ENCODE measurements at regions not wholly inside any gene's neighbourhood (a gene's known extent, or its start where the extent isn't known, plus 50 kb on each side); places are given as distances from the start of the nearest gene placed in this dataset.

DNA sequence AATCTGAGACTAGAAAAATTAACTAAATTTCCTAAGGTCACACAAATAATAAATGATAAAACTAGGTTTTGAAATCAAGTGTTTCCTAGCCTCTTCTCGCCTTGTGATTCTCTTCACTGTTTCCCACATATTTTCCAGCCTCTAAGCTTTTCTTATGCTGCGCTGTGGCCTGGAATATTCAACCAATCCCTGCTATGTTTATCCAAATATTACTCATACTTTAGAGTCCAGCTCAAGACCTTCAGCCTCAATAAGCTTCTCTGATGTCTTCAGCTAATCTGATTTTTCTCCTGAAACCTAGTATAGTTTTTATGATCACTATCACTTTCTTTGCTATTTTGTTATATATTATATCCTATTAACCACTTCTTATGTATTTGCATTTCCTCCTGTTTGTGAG lies 303.1 kb upstream of the CDH6 start:
- no peaks in the 10 kb centered on the region for H4K20me1 ChIP-seq (replicated peaks; ENCODE audit: control insufficient read depth, extremely low read depth, insufficient read depth, low read length)
- H3K36me3 ChIP-seq (ENCODE audit: control insufficient read depth in 2 of 2, extremely low read depth in 1 of 2, insufficient read depth in 2 of 2, low read length in 2 of 2) = no peaks in the 10 kb centered on the region
- H2AFZ ChIP-seq (ENCODE audit: low read depth, low read length) = no peak overlapping the region
- no peak overlapping the region for H3K4me2 ChIP-seq (ENCODE audit: insufficient read depth, low read length)
- intact Hi-C loops (cut with micrococcal nuclease) = no loop called here
- H3K79me2 ChIP-seq (ENCODE audit: control insufficient read depth, insufficient read depth, low read length) = no peaks in the 10 kb centered on the region
- POLR2A ChIA-PET = no interaction called here
- no peak overlapping the region for H3K4me3 ChIP-seq (replicated peaks in 1 of 3; ENCODE audit: insufficient read depth in 1 of 3, low read depth in 1 of 3, low read length in 3 of 3)
- CTCF ChIA-PET = no interaction called here
- no peaks in the 10 kb centered on the region for H3K27me3 ChIP-seq (ENCODE audit: control insufficient read depth in 2 of 2, insufficient read depth in 2 of 2, low read length in 2 of 2)
- H3K9ac ChIP-seq (replicated peaks; ENCODE audit: extremely low read depth, insufficient read depth, low read length) = no peak overlapping the region
- FAIRE-seq = no peak
- no peak for TF ChIP-seq EZH2 (IDR thresholded peaks at IDR 0.05; ENCODE audit: borderline replicate concordance, low read depth, low read length, severe bottlenecking)
- TF ChIP-seq, protein P1, sequence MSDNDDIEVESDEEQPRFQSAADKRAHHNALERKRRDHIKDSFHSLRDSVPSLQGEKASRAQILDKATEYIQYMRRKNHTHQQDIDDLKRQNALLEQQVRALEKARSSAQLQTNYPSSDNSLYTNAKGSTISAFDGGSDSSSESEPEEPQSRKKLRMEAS (IDR thresholded peaks at IDR 0.05; ENCODE audit: insufficient read depth, insufficient read length) = no peak
- dilution Hi-C loops (cut with MboI; ENCODE audit: extremely low pct_ligation_motif_present, low sequenced_read_pairs) = no loop called here
- H3K9me3 ChIP-seq (replicated peaks; ENCODE audit: control insufficient read depth, insufficient read depth, low read length) = no peaks in the 10 kb centered on the region
- DNase-seq (ENCODE audit: low read depth, low spot score) = no peak
- no peaks in the 10 kb centered on the region for H3K9me1 ChIP-seq (replicated peaks; ENCODE audit: control insufficient read depth, extremely low read depth, insufficient read depth, low read length)
- H3K4me1 ChIP-seq (ENCODE audit: control insufficient read depth, extremely low read depth, insufficient read depth, low read length) = no peaks in the 10 kb centered on the region
- no peak overlapping the region for H3K27ac ChIP-seq (ENCODE audit: insufficient read depth, low read depth, low read length)
- BruUV-seq (replicated peaks) = no TSS peak

DNA sequence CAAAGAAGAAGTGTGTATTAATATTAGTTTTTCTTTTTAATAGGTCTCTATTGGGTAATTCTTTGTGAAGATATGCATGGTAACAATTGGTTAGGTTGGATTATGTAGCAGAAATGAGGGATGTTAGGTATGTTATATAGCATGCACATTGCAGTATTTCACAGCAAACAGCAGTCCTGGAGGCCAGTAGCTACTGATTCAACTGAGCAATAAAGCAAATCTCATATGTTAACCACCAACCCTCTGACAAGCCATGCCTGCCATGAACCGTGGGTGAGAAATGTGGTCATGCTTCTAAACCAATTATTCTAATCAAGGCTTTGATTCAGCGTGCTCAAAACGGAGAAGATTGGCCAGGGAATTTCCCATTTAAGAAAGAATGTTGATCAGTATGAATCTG lies 313.0 kb upstream of the CDH6 start:
- no peaks in the 10 kb centered on the region for H3K9me1 ChIP-seq (replicated peaks; ENCODE audit: control insufficient read depth, extremely low read depth, insufficient read depth, low read length)
- H3K9me3 ChIP-seq (replicated peaks; ENCODE audit: control insufficient read depth, insufficient read depth, low read length) = no peaks in the 10 kb centered on the region
- no peaks in the 10 kb centered on the region for H3K79me2 ChIP-seq (ENCODE audit: control insufficient read depth, insufficient read depth, low read length)
- H2AFZ ChIP-seq (ENCODE audit: low read depth, low read length) = no peak overlapping the region
- BruUV-seq (replicated peaks) = no TSS peak
- H3K27ac ChIP-seq (ENCODE audit: insufficient read depth, low read depth, low read length) = no peak overlapping the region
- dilution Hi-C loops (cut with MboI; ENCODE audit: extremely low pct_ligation_motif_present, low sequenced_read_pairs) = no loop called here
- TF ChIP-seq JUN (IDR thresholded peaks at IDR 0.05; ENCODE audit: borderline replicate concordance, insufficient read depth, insufficient read length, low read depth) (no peak), POLR2AphosphoS5 (IDR thresholded peaks at IDR 0.05; ENCODE audit: insufficient read depth, low read depth, low read length) (no peak), GATA2 (IDR thresholded peaks at IDR 0.05; ENCODE audit: insufficient read depth, insufficient read length, low read depth, low read length) (no peak), POLR2A (IDR thresholded peaks at IDR 0.05; ENCODE audit: low read depth, low read length) (no peak), EZH2 (IDR thresholded peaks at IDR 0.05; ENCODE audit: borderline replicate concordance, low read depth, low read length, severe bottlenecking) (no peak), MYC (IDR thresholded peaks at IDR 0.05; ENCODE audit: low read depth, low read length) (no peak), FOS (IDR thresholded peaks at IDR 0.05; ENCODE audit: borderline replicate concordance, insufficient read depth, low read length) (no peak)
- TF ChIP-seq, protein P2, sequence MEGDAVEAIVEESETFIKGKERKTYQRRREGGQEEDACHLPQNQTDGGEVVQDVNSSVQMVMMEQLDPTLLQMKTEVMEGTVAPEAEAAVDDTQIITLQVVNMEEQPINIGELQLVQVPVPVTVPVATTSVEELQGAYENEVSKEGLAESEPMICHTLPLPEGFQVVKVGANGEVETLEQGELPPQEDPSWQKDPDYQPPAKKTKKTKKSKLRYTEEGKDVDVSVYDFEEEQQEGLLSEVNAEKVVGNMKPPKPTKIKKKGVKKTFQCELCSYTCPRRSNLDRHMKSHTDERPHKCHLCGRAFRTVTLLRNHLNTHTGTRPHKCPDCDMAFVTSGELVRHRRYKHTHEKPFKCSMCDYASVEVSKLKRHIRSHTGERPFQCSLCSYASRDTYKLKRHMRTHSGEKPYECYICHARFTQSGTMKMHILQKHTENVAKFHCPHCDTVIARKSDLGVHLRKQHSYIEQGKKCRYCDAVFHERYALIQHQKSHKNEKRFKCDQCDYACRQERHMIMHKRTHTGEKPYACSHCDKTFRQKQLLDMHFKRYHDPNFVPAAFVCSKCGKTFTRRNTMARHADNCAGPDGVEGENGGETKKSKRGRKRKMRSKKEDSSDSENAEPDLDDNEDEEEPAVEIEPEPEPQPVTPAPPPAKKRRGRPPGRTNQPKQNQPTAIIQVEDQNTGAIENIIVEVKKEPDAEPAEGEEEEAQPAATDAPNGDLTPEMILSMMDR (IDR thresholded peaks at IDR 0.05; ENCODE audit: extremely low read depth in 1 of 2, insufficient read depth in 1 of 2, low read depth in 1 of 2, low read length in 2 of 2) = no peak
- TF ChIP-seq, protein P1 (IDR thresholded peaks at IDR 0.05; ENCODE audit: insufficient read depth, insufficient read length) = no peak
- no peaks in the 10 kb centered on the region for H3K4me1 ChIP-seq (ENCODE audit: control insufficient read depth, extremely low read depth, insufficient read depth, low read length)
- CTCF ChIA-PET = no interaction called here
- no peaks in the 10 kb centered on the region for H3K36me3 ChIP-seq (ENCODE audit: control insufficient read depth in 2 of 2, extremely low read depth in 1 of 2, insufficient read depth in 2 of 2, low read length in 2 of 2)
- DNase-seq (ENCODE audit: low read depth, low spot score) (no peak), FAIRE-seq (no peak)
- intact Hi-C loops (cut with micrococcal nuclease) = no loop called here
- H4K20me1 ChIP-seq (replicated peaks; ENCODE audit: control insufficient read depth, extremely low read depth, insufficient read depth, low read length) = no peaks in the 10 kb centered on the region
- H3K4me3 ChIP-seq (replicated peaks in 1 of 3; ENCODE audit: insufficient read depth in 1 of 3, low read depth in 1 of 3, low read length in 3 of 3) = no peak overlapping the region
- no peak overlapping the region for H3K9ac ChIP-seq (replicated peaks; ENCODE audit: extremely low read depth, insufficient read depth, low read length)
- no peaks in the 10 kb centered on the region for H3K27me3 ChIP-seq (ENCODE audit: control insufficient read depth in 2 of 2, insufficient read depth in 2 of 2, low read length in 2 of 2)
- POLR2A ChIA-PET = no interaction called here
- H3K4me2 ChIP-seq (ENCODE audit: insufficient read depth, low read length) = no peak overlapping the region

All from endothelial cell of umbilical vein (primary cell).